AG20443 (cell line): ENCODE measurements at regions not wholly inside any gene's neighbourhood (a gene's known extent, or its start where the extent isn't known, plus 50 kb on each side); places are given as distances from the start of the nearest gene placed in this dataset.
A peak's percentile ranks its signal among the peaks of the same experiment; 100 is the strongest.

Experiments
- DNase-seq: peaks from one replicate; pipeline ENCODE4 v3.0.0; 2012; ENCODE audit warnings: low spot score, mixed read lengths

DNA sequence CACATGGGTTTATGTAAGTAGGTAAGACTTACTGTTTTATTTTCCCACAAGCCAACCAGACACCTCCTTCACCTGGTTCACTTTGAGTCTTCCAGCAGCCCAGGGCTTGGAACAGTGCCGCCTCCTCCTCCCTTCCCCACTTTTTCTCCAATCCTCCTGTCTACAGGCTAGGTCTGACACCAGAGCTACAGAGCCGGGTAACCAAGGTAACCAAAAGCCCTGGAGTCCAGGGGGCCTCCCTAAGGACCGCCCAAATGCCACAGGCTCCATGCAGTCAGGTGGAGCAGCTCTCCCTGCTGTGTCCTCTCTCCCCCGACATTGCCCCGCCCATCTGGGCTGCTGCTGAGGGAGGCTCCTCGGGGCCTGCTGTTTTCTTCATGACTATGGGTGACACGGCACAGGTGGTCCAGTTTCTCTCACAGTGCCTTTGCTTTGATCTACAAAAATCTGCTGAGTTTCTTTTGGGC is 138.0 kb upstream of the EFNA5 start:
- DNase-seq = peak; percentile 21

DNA sequence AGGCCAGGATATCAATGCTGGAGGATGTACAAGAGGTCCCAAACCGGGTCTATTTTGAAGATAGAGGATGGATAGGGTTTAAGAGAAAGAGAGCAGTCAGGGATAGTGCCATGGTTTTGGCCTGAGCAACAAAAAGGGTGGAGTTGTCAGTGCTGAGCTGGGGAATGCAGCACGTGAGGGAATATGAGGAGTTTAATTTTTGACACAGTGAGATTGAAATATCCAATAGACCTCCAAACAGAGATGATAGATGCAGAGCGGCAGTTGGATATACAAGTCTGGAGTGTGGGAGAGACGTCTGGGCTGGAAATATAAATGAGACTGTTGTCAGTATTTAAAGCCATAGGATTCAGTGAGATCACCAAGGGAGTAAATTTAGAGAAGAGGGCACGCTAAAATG is 136.7 kb upstream of the EFNA5 start:
- no peak for DNase-seq

GRCh38 chr5:107806705-107807104 is 136.0 kb upstream of the EFNA5 start:
- peak; percentile 48 for DNase-seq

GRCh38 chr5:107806271-107806670 is 135.5 kb upstream of the EFNA5 start:
- DNase-seq = no peak

GRCh38 chr5:107805824-107806223 is 135.1 kb upstream of the EFNA5 start:
- DNase-seq = no peak

GRCh38 chr5:107805166-107805565 is 134.4 kb upstream of the EFNA5 start:
- no peak for DNase-seq

- no peak for DNase-seq
Measured at GRCh38 chr5:107803728-107804127, 133.0 kb upstream of the EFNA5 start.

DNA sequence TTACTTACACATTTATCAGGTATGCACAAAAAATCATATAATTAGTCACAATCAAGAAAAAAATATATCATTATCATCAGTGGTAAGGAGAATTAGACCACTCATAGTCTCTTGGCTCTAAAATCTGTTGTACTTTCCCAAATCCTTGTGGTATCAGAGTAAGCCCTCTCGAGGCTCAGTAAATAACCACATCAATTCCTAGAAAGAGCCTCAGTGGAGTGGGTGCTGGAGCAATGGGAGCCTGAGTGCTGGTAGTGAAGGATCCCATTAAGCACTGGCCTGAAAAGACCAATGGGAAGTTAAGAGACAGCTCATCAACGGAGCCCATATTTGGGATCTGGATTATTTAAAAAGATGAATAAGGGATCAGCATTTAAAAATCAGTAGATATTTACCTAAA is 130.3 kb upstream of the EFNA5 start:
- DNase-seq = no peak

- DNase-seq = no peak
Measured at GRCh38 chr5:107799306-107799705, 128.6 kb upstream of the EFNA5 start.

- peak; percentile 37 for DNase-seq
Measured at GRCh38 chr5:107796797-107797196, 126.1 kb upstream of the EFNA5 start.

DNA sequence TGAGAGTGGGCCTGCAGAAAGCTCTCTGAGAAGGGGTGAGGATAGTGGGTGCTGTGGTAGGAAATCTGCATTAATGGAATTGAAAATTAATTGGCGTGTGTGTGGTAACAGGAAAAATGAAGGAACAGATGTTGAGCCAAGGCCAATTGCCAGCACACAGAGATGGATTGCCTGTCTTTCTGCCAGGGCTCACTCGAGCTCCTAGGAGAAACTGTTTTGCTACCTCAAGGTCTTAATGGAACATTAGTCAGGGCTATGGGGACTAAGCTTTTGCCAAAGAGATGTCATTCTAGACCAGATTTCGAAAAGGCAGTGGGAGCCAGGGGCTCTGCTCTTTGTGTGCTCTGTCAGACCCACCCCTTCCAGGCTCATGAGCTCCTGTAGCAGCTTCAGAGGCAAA is 124.0 kb upstream of the EFNA5 start:
- DNase-seq = peak; percentile 39

- no peak for DNase-seq
Measured at GRCh38 chr5:107792940-107793339, 122.2 kb upstream of the EFNA5 start.

- no peak for DNase-seq
Measured at GRCh38 chr5:107790671-107791070, 119.9 kb upstream of the EFNA5 start.

DNA sequence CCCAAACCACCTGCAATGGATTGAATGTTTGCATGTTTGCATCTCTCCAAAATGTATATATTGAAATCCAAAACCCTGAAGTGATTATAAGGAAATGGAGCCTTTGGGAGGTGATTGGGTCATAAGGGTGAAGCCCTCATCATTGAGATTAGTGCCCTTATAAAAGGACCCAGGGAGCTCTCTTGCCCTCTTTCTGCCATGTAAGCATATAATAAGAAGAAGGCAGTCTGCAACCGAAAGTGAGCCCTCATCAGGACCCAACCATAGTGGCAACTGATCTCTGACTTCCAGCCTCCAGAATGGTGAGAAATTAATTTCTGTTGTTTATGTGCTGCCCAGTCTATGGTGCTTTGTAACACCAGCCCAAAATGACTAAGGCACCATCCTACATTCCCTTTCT is 115.7 kb upstream of the EFNA5 start:
- DNase-seq = no peak

- no peak for DNase-seq
Measured at GRCh38 chr5:107783551-107783950, 112.8 kb upstream of the EFNA5 start.

GRCh38 chr5:107782561-107783169 is 111.9 kb upstream of the EFNA5 start:
- DNase-seq = no peak

GRCh38 chr5:107781451-107781850 is 110.7 kb upstream of the EFNA5 start:
- DNase-seq = no peak

- DNase-seq = no peak
Measured at GRCh38 chr5:107779437-107779836, 108.7 kb upstream of the EFNA5 start.

DNA sequence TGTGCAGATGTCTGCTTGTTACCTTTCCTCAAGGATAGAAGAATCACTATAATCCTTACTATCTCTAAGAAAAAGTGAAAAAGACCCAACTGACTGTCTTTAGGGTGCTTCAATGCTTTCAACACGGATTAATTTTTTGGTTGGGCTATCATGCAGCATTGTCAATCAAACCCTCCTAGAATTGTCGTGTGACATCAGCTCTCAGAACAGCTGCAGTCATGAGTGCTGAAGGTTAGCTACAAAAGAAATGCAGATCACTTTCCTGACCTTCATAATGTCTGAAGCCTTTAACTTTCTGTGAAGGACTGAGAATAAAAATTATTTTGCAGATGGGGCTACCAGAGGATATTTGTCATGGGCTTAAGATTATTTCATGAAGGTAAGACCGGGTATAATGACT is 107.9 kb upstream of the EFNA5 start:
- no peak for DNase-seq

- no peak for DNase-seq
Measured at GRCh38 chr5:107776922-107777740, 106.4 kb upstream of the EFNA5 start.

- DNase-seq = no peak
Measured at GRCh38 chr5:107776506-107776905, 105.8 kb upstream of the EFNA5 start.

- no peak for DNase-seq
Measured at GRCh38 chr5:107774316-107774715, 103.6 kb upstream of the EFNA5 start.

- no peak for DNase-seq
Measured at GRCh38 chr5:107773479-107773878, 102.7 kb upstream of the EFNA5 start.
